ENCODE measurements at regions not wholly inside any gene's neighbourhood (a gene's known extent, or its start where the extent isn't known, plus 50 kb on each side); places are given as distances from the start of the nearest gene placed in this dataset.

- in situ Hi-C loops (cut with MboI; ENCODE audit: low sequenced_read_pairs in 4 of 4) = no loop called here
Observed at GRCh38 chr13:30034458-30034795, 184.0 kb upstream of the UBL3 start.

GRCh38 chr13:30033681-30034457 lies 183.5 kb upstream of the UBL3 start:
- no peak overlapping the region for H3K4me3 ChIP-seq
- intact Hi-C loops (cut with DNase I; ENCODE audit: low total_unique reads) = no loop called here
- no peaks in the 10 kb centered on the region for H3K9me3 ChIP-seq
- ATAC-seq (no peak), DNase-seq (no peak)
- H3K27ac ChIP-seq = no peak overlapping the region
- no peaks in the 10 kb centered on the region for H3K36me3 ChIP-seq
- no peaks in the 10 kb centered on the region for H3K27me3 ChIP-seq
- no peaks in the 10 kb centered on the region for H3K4me1 ChIP-seq
- TF ChIP-seq POLR2A (IDR thresholded peaks at IDR 0.05) = no peak
- TF ChIP-seq, protein P1, sequence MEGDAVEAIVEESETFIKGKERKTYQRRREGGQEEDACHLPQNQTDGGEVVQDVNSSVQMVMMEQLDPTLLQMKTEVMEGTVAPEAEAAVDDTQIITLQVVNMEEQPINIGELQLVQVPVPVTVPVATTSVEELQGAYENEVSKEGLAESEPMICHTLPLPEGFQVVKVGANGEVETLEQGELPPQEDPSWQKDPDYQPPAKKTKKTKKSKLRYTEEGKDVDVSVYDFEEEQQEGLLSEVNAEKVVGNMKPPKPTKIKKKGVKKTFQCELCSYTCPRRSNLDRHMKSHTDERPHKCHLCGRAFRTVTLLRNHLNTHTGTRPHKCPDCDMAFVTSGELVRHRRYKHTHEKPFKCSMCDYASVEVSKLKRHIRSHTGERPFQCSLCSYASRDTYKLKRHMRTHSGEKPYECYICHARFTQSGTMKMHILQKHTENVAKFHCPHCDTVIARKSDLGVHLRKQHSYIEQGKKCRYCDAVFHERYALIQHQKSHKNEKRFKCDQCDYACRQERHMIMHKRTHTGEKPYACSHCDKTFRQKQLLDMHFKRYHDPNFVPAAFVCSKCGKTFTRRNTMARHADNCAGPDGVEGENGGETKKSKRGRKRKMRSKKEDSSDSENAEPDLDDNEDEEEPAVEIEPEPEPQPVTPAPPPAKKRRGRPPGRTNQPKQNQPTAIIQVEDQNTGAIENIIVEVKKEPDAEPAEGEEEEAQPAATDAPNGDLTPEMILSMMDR (IDR thresholded peaks at IDR 0.05 in 4 of 5, conservative IDR thresholded peaks at IDR 0.05 in 1 of 5) = no peak
- in situ Hi-C loops (cut with MboI; ENCODE audit: low sequenced_read_pairs in 4 of 4) = no loop called here

More at GRCh38 chr13:30034458-30034795, 184.0 kb upstream of the UBL3 start:
- Histone ChIP-seq H3K27ac (no peak overlapping the region), H3K36me3 (no peaks in the 10 kb centered on the region), H3K4me1 (no peaks in the 10 kb centered on the region), H3K4me3 (no peak overlapping the region), H3K9me3 (no peaks in the 10 kb centered on the region), H3K27me3 (no peaks in the 10 kb centered on the region)
- ATAC-seq (peak in 1 of 2 donors; percentile 60), DNase-seq (no peak)
- TF ChIP-seq, protein P1 (IDR thresholded peaks at IDR 0.05 in 4 of 5, conservative IDR thresholded peaks at IDR 0.05 in 1 of 5) = no peak
- no peak for TF ChIP-seq POLR2A (IDR thresholded peaks at IDR 0.05)
- intact Hi-C loops (cut with DNase I; ENCODE audit: low total_unique reads) = no loop called here

DNA sequence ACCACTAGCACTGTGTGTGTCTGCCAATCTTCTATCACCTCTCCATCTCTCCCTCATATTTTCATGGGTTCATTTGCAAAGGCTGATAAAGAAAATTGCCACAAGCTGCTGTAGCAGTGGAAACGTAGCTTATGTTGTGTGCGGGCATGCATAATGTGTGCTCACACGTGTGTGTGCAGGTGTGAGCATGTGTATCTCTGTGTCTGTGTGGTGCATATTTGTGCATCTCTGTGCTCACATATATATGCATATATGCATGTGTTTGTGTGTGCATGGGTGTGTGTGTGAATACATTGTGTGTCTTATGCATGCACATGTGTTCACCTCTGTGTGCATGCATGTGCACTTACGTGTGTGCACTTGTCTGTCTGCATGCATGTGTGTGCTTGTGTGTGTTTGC lies 181.8 kb upstream of the UBL3 start:
- no peaks in the 10 kb centered on the region for H3K27me3 ChIP-seq
- in situ Hi-C loops (cut with MboI; ENCODE audit: low sequenced_read_pairs in 4 of 4) (no loop called here), intact Hi-C loops (cut with DNase I; ENCODE audit: low total_unique reads) (no loop called here)
- TF ChIP-seq, protein P1 (IDR thresholded peaks at IDR 0.05 in 4 of 5, conservative IDR thresholded peaks at IDR 0.05 in 1 of 5) = no peak
- TF ChIP-seq POLR2A (IDR thresholded peaks at IDR 0.05) = no peak
- no peaks in the 10 kb centered on the region for H3K4me1 ChIP-seq
- H3K9me3 ChIP-seq = no peaks in the 10 kb centered on the region
- no peaks in the 10 kb centered on the region for H3K36me3 ChIP-seq
- no peak for ATAC-seq
- no peak overlapping the region for H3K27ac ChIP-seq
- DNase-seq = no peak
- H3K4me3 ChIP-seq = no peak overlapping the region

- no peak for TF ChIP-seq POLR2A (IDR thresholded peaks at IDR 0.05)
- TF ChIP-seq, protein P1 (IDR thresholded peaks at IDR 0.05 in 4 of 5, conservative IDR thresholded peaks at IDR 0.05 in 1 of 5) = no peak
- H3K36me3 ChIP-seq = no peaks in the 10 kb centered on the region
- no peak overlapping the region for H3K4me3 ChIP-seq
- intact Hi-C loops (cut with DNase I; ENCODE audit: low total_unique reads) (no loop called here), in situ Hi-C loops (cut with MboI; ENCODE audit: low sequenced_read_pairs in 4 of 4) (no loop called here)
- H3K27me3 ChIP-seq = no peaks in the 10 kb centered on the region
- no peak overlapping the region for H3K27ac ChIP-seq
- no peaks in the 10 kb centered on the region for H3K4me1 ChIP-seq
- no peaks in the 10 kb centered on the region for H3K9me3 ChIP-seq
- DNase-seq (no peak), ATAC-seq (no peak)
Observed at GRCh38 chr13:30031488-30031887, 181.1 kb upstream of the UBL3 start.

All from gastrocnemius medialis (tissue), 4 donors.